Endothelial cell of umbilical vein (primary cell): ENCODE measurements at regions not wholly inside any gene's neighbourhood (a gene's known extent, or its start where the extent isn't known, plus 50 kb on each side); places are given as distances from the start of the nearest gene placed in this dataset.

Experiments used
- BruUV-seq: library from RNA; stranded (reverse); fragments of 400-500 nt; replicated peaks from 2 replicates; lab custom pipeline; 2021; lab: Mats Ljungman, UMichigan
- CTCF ChIA-PET: fragments of 300-600, 350-600 bp; sonication (Branson Sonifier 250); formaldehyde crosslinking; loops from one replicate; lab custom pipeline; 2021; ENCODE audit warnings: antibody characterized with exemption, inconsistent platforms; lab: Charles Lee
- POLR2A ChIA-PET: fragments of 300-600, 350-600 bp; sonication (Branson Sonifier 250); formaldehyde crosslinking; loops from one replicate; lab custom pipeline; 2021; ENCODE audit warnings: antibody characterized with exemption, inconsistent platforms; lab: Charles Lee
- DNase-seq: peaks from one replicate; pipeline ENCODE4 v3.0.0-alpha.2; 2011; ENCODE audit warnings: low read depth, low spot score
- FAIRE-seq: peaks from 2 replicates; lab custom pipeline; 2011; peaks lifted over from hg19 to GRCh38; lab: Jason Lieb, UNC
- H2AFZ ChIP-seq: 2 replicates; pipeline ENCODE4 v1.6.0; 2012; ENCODE audit warnings: low read depth, low read length, control low read depth, inconsistent platforms
- H3K27ac ChIP-seq: 2 replicates; pipeline ENCODE4 v1.5.1; 2011; ENCODE audit warnings: low read depth, mild to moderate bottlenecking, control low read depth, low read length, moderate library complexity; ENCODE audit not compliant: insufficient read depth
- H3K27me3 ChIP-seq, 2 experiments: 2 replicates each; pipeline versions ENCODE4 v1.6.0 to v1.6.1; 2011; ENCODE audit warnings: low read length in 2 of 2, mixed read lengths in 1 of 2; ENCODE audit not compliant: control insufficient read depth in 2 of 2, insufficient read depth in 2 of 2
- H3K36me3 ChIP-seq, 2 experiments: 2 replicates in 1 of 2; 3 replicates in 1 of 2; pipeline ENCODE4 v1.5.1; 2011; ENCODE audit warnings: low read length in 2 of 2, mild to moderate bottlenecking in 1 of 2, moderate library complexity in 1 of 2; ENCODE audit not compliant: control insufficient read depth in 2 of 2, insufficient read depth in 2 of 2; ENCODE audit errors: extremely low read depth in 1 of 2
- H3K4me1 ChIP-seq: 3 replicates; pipeline ENCODE4 v1.5.1; 2011; ENCODE audit warnings: mild to moderate bottlenecking, low read length; ENCODE audit not compliant: control insufficient read depth, insufficient read depth; ENCODE audit errors: extremely low read depth
- H3K4me2 ChIP-seq: 2 replicates; pipeline ENCODE4 v1.6.1; 2011; ENCODE audit warnings: low read length, control low read depth, mixed read lengths; ENCODE audit not compliant: insufficient read depth
- H3K4me3 ChIP-seq, 3 experiments: fragments of 200-600 bp in 1 of 3; sonication (generic), shearing (Covaris generic) in 1 of 3; replicated peaks in 1 of 3; 2 replicates each; pipeline ENCODE4 v1.5.1; 2011 to 2016; ENCODE audit warnings: control low read depth in 3 of 3, low read length in 3 of 3, mild to moderate bottlenecking in 2 of 3, inconsistent platforms in 1 of 3, low read depth in 1 of 3, moderate library complexity in 1 of 3; ENCODE audit not compliant: insufficient read depth in 1 of 3
- H3K79me2 ChIP-seq: 2 replicates; pipeline ENCODE4 v1.6.0; 2012; ENCODE audit warnings: low read length, inconsistent platforms; ENCODE audit not compliant: control insufficient read depth, insufficient read depth
- H3K9ac ChIP-seq: replicated peaks from 2 replicates; pipeline ENCODE3; 2011; ENCODE audit warnings: low read length, control low read depth; ENCODE audit not compliant: insufficient read depth; ENCODE audit errors: extremely low read depth
- H3K9me1 ChIP-seq: replicated peaks from 3 replicates; pipeline ENCODE4 v1.6.0; 2011; ENCODE audit warnings: mild to moderate bottlenecking, low read length; ENCODE audit not compliant: control insufficient read depth, insufficient read depth; ENCODE audit errors: extremely low read depth
- H3K9me3 ChIP-seq: replicated peaks from 2 replicates; pipeline ENCODE4 v1.5.1; 2012; ENCODE audit warnings: low read length, inconsistent platforms; ENCODE audit not compliant: control insufficient read depth, insufficient read depth
- H4K20me1 ChIP-seq: replicated peaks from 2 replicates; pipeline ENCODE3; 2011; ENCODE audit warnings: mild to moderate bottlenecking, low read length; ENCODE audit not compliant: control insufficient read depth, insufficient read depth; ENCODE audit errors: extremely low read depth
- CTCF ChIP-seq, 2 donors: IDR thresholded peaks; 1 replicate in 1 of 2; 2 replicates in 1 of 2; pipeline ENCODE4 v1.5.1; 2011; ENCODE audit warnings: low read length in 2 of 2, mild to moderate bottlenecking in 2 of 2, moderate library complexity in 2 of 2, control low read depth in 1 of 2, inconsistent platforms in 1 of 2, low read depth in 1 of 2; ENCODE audit not compliant: insufficient read depth in 1 of 2; ENCODE audit errors: extremely low read depth in 1 of 2
- EZH2 ChIP-seq: IDR thresholded peaks from 2 replicates; pipeline ENCODE4 v1.6.1; 2012; ENCODE audit warnings: borderline replicate concordance, low read depth, mild to moderate bottlenecking, moderate library complexity, low read length, inconsistent platforms; ENCODE audit not compliant: severe bottlenecking
- FOS ChIP-seq: IDR thresholded peaks from 2 replicates; pipeline ENCODE4 v1.6.1; 2011; ENCODE audit warnings: mild to moderate bottlenecking, low read length, moderate library complexity, borderline replicate concordance; ENCODE audit not compliant: insufficient read depth
- GATA2 ChIP-seq: IDR thresholded peaks from 2 replicates; pipeline ENCODE4 v1.7.0; 2011; ENCODE audit warnings: low read depth, mild to moderate bottlenecking, moderate library complexity, mixed read lengths, low read length; ENCODE audit not compliant: insufficient read length, insufficient read depth
- JUN ChIP-seq: IDR thresholded peaks from 2 replicates; pipeline ENCODE4 v1.6.1; 2011; ENCODE audit warnings: borderline replicate concordance, low read depth; ENCODE audit not compliant: insufficient read length, insufficient read depth
- MAX ChIP-seq: IDR thresholded peaks from 2 replicates; pipeline ENCODE4 v1.6.1; 2011; ENCODE audit not compliant: insufficient read depth, insufficient read length
- MYC ChIP-seq: IDR thresholded peaks from one replicate; pipeline ENCODE4 v1.6.1; 2011; ENCODE audit warnings: mild to moderate bottlenecking, low read depth, low read length
- POLR2A ChIP-seq: IDR thresholded peaks from 2 replicates; pipeline ENCODE4 v1.6.1; 2012; ENCODE audit warnings: low read depth, mild to moderate bottlenecking, control low read depth, low read length
- POLR2AphosphoS5 ChIP-seq: IDR thresholded peaks from 2 replicates; pipeline ENCODE4 v1.6.1; 2012; ENCODE audit warnings: low read depth, mild to moderate bottlenecking, control low read depth, low read length, moderate library complexity; ENCODE audit not compliant: insufficient read depth
- dilution Hi-C: fragments of 300-500 bp; cut with MboI; formaldehyde crosslinking; loops from one replicate; pipeline ENCODE4 v1.15.0; 2019; ENCODE audit warnings: low sequenced_read_pairs; ENCODE audit not compliant: extremely low pct_ligation_motif_present
- intact Hi-C: fragments of 100-400 bp; cut with micrococcal nuclease; formaldehyde crosslinking; loops from one replicate; pipeline ENCODE4 v1.10.0; 2022

- no peak overlapping the region for H3K4me3 ChIP-seq
- CTCF ChIA-PET: no interaction called here
- H3K79me2 ChIP-seq: no peaks in the 10 kb centered on the region
- POLR2A ChIA-PET: no interaction called here
- H2AFZ ChIP-seq: no peak overlapping the region
- TF ChIP-seq GATA2: no peak
- no peak for TF ChIP-seq MYC
- TF ChIP-seq MAX: no peak
- no peaks in the 10 kb centered on the region for H3K36me3 ChIP-seq
- dilution Hi-C loops (no loop called here), intact Hi-C loops (no loop called here)
- no TSS peak for BruUV-seq
- no peak overlapping the region for H3K4me2 ChIP-seq
- H3K9ac ChIP-seq: no peak overlapping the region
- DNase-seq (no peak), FAIRE-seq (no peak)
- H3K4me1 ChIP-seq: no peaks in the 10 kb centered on the region
- no peaks in the 10 kb centered on the region for H3K27me3 ChIP-seq
- no peaks in the 10 kb centered on the region for H3K9me1 ChIP-seq
- H4K20me1 ChIP-seq: no peaks in the 10 kb centered on the region
- H3K9me3 ChIP-seq: no peaks in the 10 kb centered on the region
- H3K27ac ChIP-seq: no peak overlapping the region
Observed at GRCh38 chr7:91379991-91380390, 115.8 kb downstream of the FZD1 start.

GRCh38 chr7:91383053-91383904 lies 119.0 kb downstream of the FZD1 start:
- H4K20me1 ChIP-seq: no peaks in the 10 kb centered on the region
- H3K9me3 ChIP-seq: no peaks in the 10 kb centered on the region
- intact Hi-C loops (no loop called here), dilution Hi-C loops (no loop called here)
- H3K79me2 ChIP-seq: no peaks in the 10 kb centered on the region
- FAIRE-seq (no peak), DNase-seq (no peak)
- H3K9ac ChIP-seq: no peak overlapping the region
- POLR2A ChIA-PET: no interaction called here
- TF ChIP-seq GATA2 (no peak), FOS (no peak), CTCF (IDR thresholded peaks at IDR 0.05; ENCODE audit: extremely low read depth in 1 of 2, insufficient read depth in 1 of 2, low read depth in 1 of 2, low read length in 2 of 2) (no peak), POLR2A (no peak), MYC (no peak), POLR2AphosphoS5 (no peak), MAX (no peak), JUN (no peak), EZH2 (no peak)
- H3K27ac ChIP-seq: no peak overlapping the region
- H3K27me3 ChIP-seq: peaks cover 0 to 2% of the 10 kb centered on the region in 2 experiments
- H3K4me1 ChIP-seq: no peaks in the 10 kb centered on the region
- BruUV-seq: no TSS peak
- H2AFZ ChIP-seq: no peak overlapping the region
- no peak overlapping the region for H3K4me3 ChIP-seq
- CTCF ChIA-PET: interaction anchor here (2.4 kb wide), 1 partner anchor 11 kb away, joined by 7 read pairs; no protein-coding TSS in a partner anchor
- H3K36me3 ChIP-seq: no peaks in the 10 kb centered on the region
- H3K4me2 ChIP-seq: no peak overlapping the region
- no peaks in the 10 kb centered on the region for H3K9me1 ChIP-seq
